ENCODE measurements at regions not wholly inside any gene's neighbourhood (a gene's known extent, or its start where the extent isn't known, plus 50 kb on each side); places are given as distances from the start of the nearest gene placed in this dataset.

DNA sequence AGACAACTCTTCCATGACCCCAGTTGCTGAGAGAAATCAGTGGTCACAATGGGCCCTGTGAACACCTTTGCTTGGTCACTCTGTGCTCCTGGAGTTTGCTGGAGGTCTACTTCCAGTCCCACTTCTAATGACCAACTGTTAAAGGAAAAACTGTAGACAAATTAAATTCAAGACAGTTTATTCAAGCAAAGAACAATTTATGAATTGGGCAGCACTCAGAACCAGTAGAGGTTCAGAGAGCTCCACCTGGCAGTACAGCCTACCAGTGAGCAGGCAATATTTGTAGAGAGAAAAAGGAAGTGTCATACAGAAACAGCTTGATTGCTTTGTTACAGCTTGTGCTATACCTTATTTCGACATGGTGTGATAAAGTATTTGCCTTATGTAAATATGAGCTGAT is 116.5 kb downstream of the HS3ST3B1 start:
- no peak for ATAC-seq
- no TSS peak for BruUV-seq (replicated peaks)
- ChIA-PET CTCF (ENCODE audit: low intra/inter-chr PET ratio, low total read pairs) (no interaction called here), POLR2A (no interaction called here)
- Histone ChIP-seq H4K20me1 (ENCODE audit: insufficient read depth, low read length) (peaks cover 11% of the 10 kb centered on the region; the same call in 1 of the 2 replicates), H3K9ac (ENCODE audit: insufficient read depth, low read depth, low read length) (no peak overlapping the region), H3K4me2 (ENCODE audit: low read depth, low read length) (no peak overlapping the region), H3K27ac (ENCODE audit: extremely low read length, insufficient read depth, low read length) (peak overlapping the region; percentile 20), H3K4me1 (ENCODE audit: insufficient read depth, low read length) (no peaks in the 10 kb centered on the region), H3K36me3 (replicated peaks in 1 of 2; ENCODE audit: control insufficient read depth in 1 of 2, insufficient read depth in 2 of 2, low read length in 2 of 2) (peaks cover 11 to 62% of the 10 kb centered on the region in 2 experiments; a peak in 4 of 5 replicates), H3K79me2 (ENCODE audit: insufficient read depth, low read length) (peaks cover 15% of the 10 kb centered on the region), H2AFZ (ENCODE audit: low read length) (no peak overlapping the region), H3K4me3 (replicated peaks in 1 of 3; ENCODE audit: insufficient read depth in 1 of 3, low read depth in 2 of 3, low read length in 3 of 3) (no peak overlapping the region), H3K9me3 (ENCODE audit: low read length) (0 out of 2 replicates have a peak, but pooled peaks cover 6% of the 10 kb centered on the region), H3K27me3 (ENCODE audit: control insufficient read depth in 1 of 2, insufficient read depth in 2 of 2, low read length in 2 of 2) (no peaks in the 10 kb centered on the region; a peak in 1 of 5 replicates)
- WGBS (ENCODE audit: low lambda C conversion rate) = 100% methylated on average over 1 of the region's 1 CpG
- in situ Hi-C loops (cut with HindIII; ENCODE audit: extremely low pct_ligation_motif_present, low pct_unique_long_range_greater_than_20kb) = no loop called here
- no peak for FAIRE-seq
- intact Hi-C loops (cut with micrococcal nuclease; ENCODE audit: unreplicated experiment) = no loop called here
- DNase-seq (ENCODE audit: low spot score) = peak; percentile 6
- TF ChIP-seq ZNF510 (CRISPR knock-in tag; IDR thresholded peaks at IDR 0.05; ENCODE audit: low read depth) = no peak
- TF ChIP-seq, protein P1, sequence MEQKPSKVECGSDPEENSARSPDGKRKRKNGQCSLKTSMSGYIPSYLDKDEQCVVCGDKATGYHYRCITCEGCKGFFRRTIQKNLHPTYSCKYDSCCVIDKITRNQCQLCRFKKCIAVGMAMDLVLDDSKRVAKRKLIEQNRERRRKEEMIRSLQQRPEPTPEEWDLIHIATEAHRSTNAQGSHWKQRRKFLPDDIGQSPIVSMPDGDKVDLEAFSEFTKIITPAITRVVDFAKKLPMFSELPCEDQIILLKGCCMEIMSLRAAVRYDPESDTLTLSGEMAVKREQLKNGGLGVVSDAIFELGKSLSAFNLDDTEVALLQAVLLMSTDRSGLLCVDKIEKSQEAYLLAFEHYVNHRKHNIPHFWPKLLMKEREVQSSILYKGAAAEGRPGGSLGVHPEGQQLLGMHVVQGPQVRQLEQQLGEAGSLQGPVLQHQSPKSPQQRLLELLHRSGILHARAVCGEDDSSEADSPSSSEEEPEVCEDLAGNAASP (CRISPR knock-in tag; IDR thresholded peaks at IDR 0.05; ENCODE audit: borderline replicate concordance) = no peak
- TF ChIP-seq, protein P2, sequence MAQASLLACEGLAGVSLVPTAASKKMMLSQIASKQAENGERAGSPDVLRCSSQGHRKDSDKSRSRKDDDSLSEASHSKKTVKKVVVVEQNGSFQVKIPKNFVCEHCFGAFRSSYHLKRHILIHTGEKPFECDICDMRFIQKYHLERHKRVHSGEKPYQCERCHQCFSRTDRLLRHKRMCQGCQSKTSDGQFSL (CRISPR knock-in tag; IDR thresholded peaks at IDR 0.05) = no peak
- no peak for TF ChIP-seq ZNF768 (CRISPR knock-in tag; IDR thresholded peaks at IDR 0.05)
- TF ChIP-seq ZNF441 (CRISPR knock-in tag; IDR thresholded peaks at IDR 0.05; ENCODE audit: borderline replicate concordance) = no peak
- no peak for TF ChIP-seq RAD51 (IDR thresholded peaks at IDR 0.05; ENCODE audit: borderline replicate concordance)
- TF ChIP-seq TARDBP (CRISPR knock-in tag; IDR thresholded peaks at IDR 0.05) = no peak
- no peak for TF ChIP-seq ATF7-NPFF (CRISPR knock-in tag; IDR thresholded peaks at IDR 0.05; ENCODE audit: low read depth)
- TF ChIP-seq ZFP36 (IDR thresholded peaks at IDR 0.05; ENCODE audit: borderline replicate concordance, low read depth, low read length, partially characterized antibody) = no peak
- 0 out of 2 replicates have a peak, but pooled peaks have one; percentile 33 for TF ChIP-seq POLR2AphosphoS5 (IDR thresholded peaks at IDR 0.05; ENCODE audit: low read depth, low read length)
- no peak for TF ChIP-seq DPF2 (CRISPR knock-in tag; IDR thresholded peaks at IDR 0.05; ENCODE audit: borderline replicate concordance, low read depth)
- no peak for TF ChIP-seq CCAR2 (optimal IDR thresholded peaks at IDR 0.05; ENCODE audit: low read depth, low read length)
- TF ChIP-seq ZNF549 (CRISPR knock-in tag; IDR thresholded peaks at IDR 0.05) = peak; percentile 96; the same call in 1 of the 2 replicates
- TF ChIP-seq FOXP1 (IDR thresholded peaks at IDR 0.05) = no peak
- TF ChIP-seq FOXP1 (CRISPR knock-in tag; IDR thresholded peaks at IDR 0.05) = no peak
- TF ChIP-seq, protein P3, sequence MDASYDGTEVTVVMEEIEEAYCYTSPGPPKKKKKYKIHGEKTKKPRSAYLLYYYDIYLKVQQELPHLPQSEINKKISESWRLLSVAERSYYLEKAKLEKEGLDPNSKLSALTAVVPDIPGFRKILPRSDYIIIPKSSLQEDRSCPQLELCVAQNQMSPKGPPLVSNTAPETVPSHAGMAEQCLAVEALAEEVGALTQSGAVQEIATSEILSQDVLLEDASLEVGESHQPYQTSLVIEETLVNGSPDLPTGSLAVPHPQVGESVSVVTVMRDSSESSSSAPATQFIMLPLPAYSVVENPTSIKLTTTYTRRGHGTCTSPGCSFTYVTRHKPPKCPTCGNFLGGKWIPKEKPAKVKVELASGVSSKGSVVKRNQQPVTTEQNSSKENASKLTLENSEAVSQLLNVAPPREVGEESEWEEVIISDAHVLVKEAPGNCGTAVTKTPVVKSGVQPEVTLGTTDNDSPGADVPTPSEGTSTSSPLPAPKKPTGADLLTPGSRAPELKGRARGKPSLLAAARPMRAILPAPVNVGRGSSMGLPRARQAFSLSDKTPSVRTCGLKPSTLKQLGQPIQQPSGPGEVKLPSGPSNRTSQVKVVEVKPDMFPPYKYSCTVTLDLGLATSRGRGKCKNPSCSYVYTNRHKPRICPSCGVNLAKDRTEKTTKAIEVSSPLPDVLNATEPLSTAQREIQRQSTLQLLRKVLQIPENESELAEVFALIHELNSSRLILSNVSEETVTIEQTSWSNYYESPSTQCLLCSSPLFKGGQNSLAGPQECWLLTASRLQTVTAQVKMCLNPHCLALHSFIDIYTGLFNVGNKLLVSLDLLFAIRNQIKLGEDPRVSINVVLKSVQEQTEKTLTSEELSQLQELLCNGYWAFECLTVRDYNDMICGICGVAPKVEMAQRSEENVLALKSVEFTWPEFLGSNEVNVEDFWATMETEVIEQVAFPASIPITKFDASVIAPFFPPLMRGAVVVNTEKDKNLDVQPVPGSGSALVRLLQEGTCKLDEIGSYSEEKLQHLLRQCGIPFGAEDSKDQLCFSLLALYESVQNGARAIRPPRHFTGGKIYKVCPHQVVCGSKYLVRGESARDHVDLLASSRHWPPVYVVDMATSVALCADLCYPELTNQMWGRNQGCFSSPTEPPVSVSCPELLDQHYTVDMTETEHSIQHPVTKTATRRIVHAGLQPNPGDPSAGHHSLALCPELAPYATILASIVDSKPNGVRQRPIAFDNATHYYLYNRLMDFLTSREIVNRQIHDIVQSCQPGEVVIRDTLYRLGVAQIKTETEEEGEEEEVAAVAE (CRISPR knock-in tag; IDR thresholded peaks at IDR 0.05; ENCODE audit: borderline replicate concordance) = no peak
- no peak for TF ChIP-seq JARID2 (CRISPR knock-in tag; IDR thresholded peaks at IDR 0.05; ENCODE audit: insufficient replicate concordance)
- TF ChIP-seq NCOA2 (CRISPR knock-in tag; IDR thresholded peaks at IDR 0.05) = no peak
- TF ChIP-seq, protein P4, sequence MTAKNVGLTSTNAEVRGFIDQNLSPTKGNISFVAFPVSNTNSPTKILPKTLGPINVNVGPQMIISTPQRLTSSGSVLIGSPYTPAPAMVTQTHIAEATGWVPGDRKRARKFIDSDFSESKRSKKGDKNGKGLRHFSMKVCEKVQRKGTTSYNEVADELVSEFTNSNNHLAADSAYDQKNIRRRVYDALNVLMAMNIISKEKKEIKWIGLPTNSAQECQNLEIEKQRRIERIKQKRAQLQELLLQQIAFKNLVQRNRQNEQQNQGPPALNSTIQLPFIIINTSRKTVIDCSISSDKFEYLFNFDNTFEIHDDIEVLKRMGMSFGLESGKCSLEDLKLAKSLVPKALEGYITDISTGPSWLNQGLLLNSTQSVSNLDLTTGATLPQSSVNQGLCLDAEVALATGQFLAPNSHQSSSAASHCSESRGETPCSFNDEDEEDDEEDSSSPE (CRISPR knock-in tag; IDR thresholded peaks at IDR 0.05) = no peak
- TF ChIP-seq SIN3B (IDR thresholded peaks at IDR 0.05; ENCODE audit: low read length) = no peak
- TF ChIP-seq SUZ12 (IDR thresholded peaks at IDR 0.05; ENCODE audit: low read depth, low read length) = no peak

All from HepG2 (cell line).